ENCODE measurements at regions not wholly inside any gene's neighbourhood (a gene's known extent, or its start where the extent isn't known, plus 50 kb on each side); places are given as distances from the start of the nearest gene placed in this dataset.
A peak's percentile ranks its signal among the peaks of the same experiment; 100 is the strongest.
"Not testable (repeated sequence)": the region's sequence is repeated elsewhere in the genome, so short reads cannot be mapped to it uniquely, and the experiment has no call there.

- Histone ChIP-seq H3K36me3 (no peaks in the 10 kb centered on the region), H3K27me3 (no peaks in the 10 kb centered on the region), H3K9me3 (no peaks in the 10 kb centered on the region), H3K4me3 (no peak overlapping the region)
- DNase-seq = peak; percentile 58
Measured at GRCh38 chr17:68697850-68698361, 96.7 kb upstream of the FAM20A start.

- Histone ChIP-seq H3K4me3 (no peak overlapping the region), H3K27me3 (no peaks in the 10 kb centered on the region), H3K9me3 (no peaks in the 10 kb centered on the region), H3K36me3 (no peaks in the 10 kb centered on the region)
- no peak for DNase-seq
Measured at GRCh38 chr17:68695659-68696058, 94.5 kb upstream of the FAM20A start.

- H3K9me3 ChIP-seq = no peaks in the 10 kb centered on the region
- peak; percentile 15 for DNase-seq
Measured at GRCh38 chr17:68694791-68695485, 93.8 kb upstream of the FAM20A start.

GRCh38 chr17:68693896-68694295 is 92.7 kb upstream of the FAM20A start:
- no peaks in the 10 kb centered on the region for H3K27me3 ChIP-seq
- no peak for DNase-seq
- H3K9me3 ChIP-seq = no peaks in the 10 kb centered on the region
- H3K36me3 ChIP-seq = no peaks in the 10 kb centered on the region
- no peak overlapping the region for H3K4me3 ChIP-seq

More at GRCh38 chr17:68694791-68695485, 93.8 kb upstream of the FAM20A start:
- Histone ChIP-seq H3K4me3 (no peak overlapping the region), H3K36me3 (no peaks in the 10 kb centered on the region), H3K27me3 (no peaks in the 10 kb centered on the region)

GRCh38 chr17:68693466-68693865 is 92.3 kb upstream of the FAM20A start:
- H3K36me3 ChIP-seq = no peaks in the 10 kb centered on the region
- H3K4me3 ChIP-seq = no peak overlapping the region
- H3K9me3 ChIP-seq = no peaks in the 10 kb centered on the region
- H3K27me3 ChIP-seq = no peaks in the 10 kb centered on the region
- DNase-seq = no peak

GRCh38 chr17:68686108-68686988 is 85.2 kb upstream of the FAM20A start:
- Histone ChIP-seq H3K27me3 (peaks cover 4% of the 10 kb centered on the region), H3K36me3 (no peaks in the 10 kb centered on the region), H3K4me3 (no peak overlapping the region), H3K9me3 (no peaks in the 10 kb centered on the region; the same call in 1 of the 2 replicates)
- no peak for DNase-seq

- Histone ChIP-seq H3K9me3 (no peaks in the 10 kb centered on the region; the same call in 1 of the 2 replicates), H3K36me3 (no peaks in the 10 kb centered on the region), H3K27me3 (peaks cover 4% of the 10 kb centered on the region), H3K4me3 (no peak overlapping the region)
- DNase-seq = no peak
Measured at GRCh38 chr17:68684949-68685357, 83.8 kb upstream of the FAM20A start.

- H3K4me3 ChIP-seq = no peak overlapping the region
- peaks cover 2% of the 10 kb centered on the region for H3K27me3 ChIP-seq
- DNase-seq = no peak
- H3K36me3 ChIP-seq = no peaks in the 10 kb centered on the region
- no peaks in the 10 kb centered on the region; the same call in 1 of the 2 replicates for H3K9me3 ChIP-seq
Measured at GRCh38 chr17:68682903-68683302, 81.7 kb upstream of the FAM20A start.

GRCh38 chr17:68679882-68680281 is 78.7 kb upstream of the FAM20A start:
- no peak for DNase-seq
- H3K27me3 ChIP-seq = no peaks in the 10 kb centered on the region; the same call in 1 of the 2 replicates

GRCh38 chr17:68676856-68677255 is 75.7 kb upstream of the FAM20A start:
- Histone ChIP-seq H3K27me3 (peaks cover 3% of the 10 kb centered on the region; the same call in 1 of the 2 replicates), H3K4me3 (no peak overlapping the region), H3K9me3 (no peaks in the 10 kb centered on the region), H3K36me3 (no peaks in the 10 kb centered on the region)
- no peak for DNase-seq

More at GRCh38 chr17:68679882-68680281, 78.7 kb upstream of the FAM20A start:
- H3K36me3 ChIP-seq = no peaks in the 10 kb centered on the region
- no peak overlapping the region for H3K4me3 ChIP-seq
- no peaks in the 10 kb centered on the region for H3K9me3 ChIP-seq

GRCh38 chr17:68675723-68676122 is 74.6 kb upstream of the FAM20A start:
- 0 out of 2 replicates have a peak, but pooled peaks cover 4% of the 10 kb centered on the region for H3K27me3 ChIP-seq
- H3K9me3 ChIP-seq = no peaks in the 10 kb centered on the region
- DNase-seq = no peak
- no peaks in the 10 kb centered on the region for H3K36me3 ChIP-seq
- H3K4me3 ChIP-seq = no peak overlapping the region

GRCh38 chr17:68674029-68674925 is 73.1 kb upstream of the FAM20A start:
- H3K27me3 ChIP-seq = peaks cover 4% of the 10 kb centered on the region; the same call in 1 of the 2 replicates
- no peak overlapping the region for H3K4me3 ChIP-seq
- DNase-seq = no peak
- H3K9me3 ChIP-seq = no peaks in the 10 kb centered on the region
- no peaks in the 10 kb centered on the region for H3K36me3 ChIP-seq

- Histone ChIP-seq H3K4me3 (no peak overlapping the region), H3K9me3 (no peaks in the 10 kb centered on the region), H3K27me3 (peaks cover 11% of the 10 kb centered on the region), H3K36me3 (no peaks in the 10 kb centered on the region)
- no peak for DNase-seq
Measured at GRCh38 chr17:68670967-68671693, 70.0 kb upstream of the FAM20A start.

GRCh38 chr17:68666438-68666837 is 65.3 kb upstream of the FAM20A start:
- not testable (repeated sequence) for H3K36me3 ChIP-seq, H3K9me3 ChIP-seq, DNase-seq, H3K4me3 ChIP-seq, H3K27me3 ChIP-seq

GRCh38 chr17:68665373-68665772 is 64.2 kb upstream of the FAM20A start:
- peaks cover 11% of the 10 kb centered on the region for H3K27me3 ChIP-seq
- H3K36me3 ChIP-seq = no peaks in the 10 kb centered on the region
- H3K4me3 ChIP-seq = no peak overlapping the region
- DNase-seq = no peak
- no peaks in the 10 kb centered on the region for H3K9me3 ChIP-seq

- no peak for DNase-seq
- peaks cover 6% of the 10 kb centered on the region; the same call in 1 of the 2 replicates for H3K27me3 ChIP-seq
- no peaks in the 10 kb centered on the region for H3K36me3 ChIP-seq
- no peaks in the 10 kb centered on the region for H3K9me3 ChIP-seq
- no peak overlapping the region for H3K4me3 ChIP-seq
Measured at GRCh38 chr17:68662479-68662878, 61.3 kb upstream of the FAM20A start.
